ENCODE measurements at regions not wholly inside any gene's neighbourhood (a gene's known extent, or its start where the extent isn't known, plus 50 kb on each side); places are given as distances from the start of the nearest gene placed in this dataset.

DNA sequence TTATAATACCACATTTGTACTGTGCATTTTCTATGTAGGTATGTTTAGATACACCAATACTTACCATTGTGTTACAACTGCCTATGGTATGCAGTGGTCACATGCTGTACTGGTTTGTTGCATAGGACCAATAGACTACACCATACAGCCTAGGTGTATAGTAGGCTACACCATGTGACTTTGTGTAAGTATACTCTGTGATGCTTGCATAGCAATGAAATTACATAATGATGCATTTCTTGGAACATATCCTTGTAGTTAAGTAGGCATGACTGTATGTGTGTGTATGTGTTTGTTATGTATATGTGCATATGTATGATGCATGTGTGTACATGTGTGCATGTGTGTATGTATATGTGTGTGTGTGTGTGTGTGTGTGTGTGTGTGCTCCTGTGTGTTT, 157.6 kb downstream of the TDRD15 start:
- TF ChIP-seq, protein P1, sequence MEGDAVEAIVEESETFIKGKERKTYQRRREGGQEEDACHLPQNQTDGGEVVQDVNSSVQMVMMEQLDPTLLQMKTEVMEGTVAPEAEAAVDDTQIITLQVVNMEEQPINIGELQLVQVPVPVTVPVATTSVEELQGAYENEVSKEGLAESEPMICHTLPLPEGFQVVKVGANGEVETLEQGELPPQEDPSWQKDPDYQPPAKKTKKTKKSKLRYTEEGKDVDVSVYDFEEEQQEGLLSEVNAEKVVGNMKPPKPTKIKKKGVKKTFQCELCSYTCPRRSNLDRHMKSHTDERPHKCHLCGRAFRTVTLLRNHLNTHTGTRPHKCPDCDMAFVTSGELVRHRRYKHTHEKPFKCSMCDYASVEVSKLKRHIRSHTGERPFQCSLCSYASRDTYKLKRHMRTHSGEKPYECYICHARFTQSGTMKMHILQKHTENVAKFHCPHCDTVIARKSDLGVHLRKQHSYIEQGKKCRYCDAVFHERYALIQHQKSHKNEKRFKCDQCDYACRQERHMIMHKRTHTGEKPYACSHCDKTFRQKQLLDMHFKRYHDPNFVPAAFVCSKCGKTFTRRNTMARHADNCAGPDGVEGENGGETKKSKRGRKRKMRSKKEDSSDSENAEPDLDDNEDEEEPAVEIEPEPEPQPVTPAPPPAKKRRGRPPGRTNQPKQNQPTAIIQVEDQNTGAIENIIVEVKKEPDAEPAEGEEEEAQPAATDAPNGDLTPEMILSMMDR (IDR thresholded peaks at IDR 0.05): no peak
- TF ChIP-seq POLR2A (IDR thresholded peaks at IDR 0.05) (no peak), POLR2AphosphoS5 (IDR thresholded peaks at IDR 0.05) (no peak)
